IMR-90 (cell line): ENCODE measurements at regions not wholly inside any gene's neighbourhood (a gene's known extent, or its start where the extent isn't known, plus 50 kb on each side); places are given as distances from the start of the nearest gene placed in this dataset.

Experiments
- ATAC-seq: fragments of 200-7000 bp; cut with Tn5 transposase; 2 replicates; pipeline ENCODE4 v1.9.1; 2020; ENCODE audit warnings: low read depth, mild to moderate bottlenecking, moderate library complexity
- BruUV-seq: library from RNA; stranded (reverse); fragments of 400-500 nt; replicated peaks from 2 replicates; lab custom pipeline; 2021; lab: Mats Ljungman, UMichigan
- CTCF ChIA-PET: fragments of 300-600 bp; formaldehyde crosslinking; extraction: SDS; loops from one replicate; lab custom pipeline; 2021; ENCODE audit warnings: antibody characterized with exemption; lab: Yijun Ruan, JAX
- POLR2A ChIA-PET: fragments of 300-600 bp; sonication (Branson Sonifier 250); formaldehyde crosslinking; loops from one replicate; lab custom pipeline; 2022; ENCODE audit warnings: antibody characterized with exemption; ENCODE audit not compliant: unreplicated experiment; lab: Charles Lee
- DNase-seq: peaks from one replicate; pipeline ENCODE4 v3.0.0; 2013
- H2AFZ ChIP-seq: replicated peaks from 2 replicates; pipeline ENCODE3; 2013; ENCODE audit warnings: low read length, mild to moderate bottlenecking; ENCODE audit not compliant: poor library complexity
- H2AK5ac ChIP-seq: 2 replicates; pipeline ENCODE4 v1.6.1; 2013; ENCODE audit warnings: low read depth, low read length, inconsistent platforms
- H2AK9ac ChIP-seq: replicated peaks from 2 replicates; pipeline ENCODE3; 2013; ENCODE audit warnings: mild to moderate bottlenecking, low read depth, low read length, moderate library complexity; ENCODE audit not compliant: poor library complexity
- H2BK120ac ChIP-seq: 2 replicates; pipeline ENCODE4 v1.6.1; 2013; ENCODE audit warnings: low read depth, low read length, inconsistent platforms
- H2BK15ac ChIP-seq: 3 replicates; pipeline ENCODE4 v1.6.1; 2013; ENCODE audit warnings: low read depth, low read length, inconsistent platforms
- H2BK20ac ChIP-seq: 2 replicates; pipeline ENCODE4 v1.6.1; 2013; ENCODE audit warnings: low read depth, mild to moderate bottlenecking, inconsistent platforms, low read length, moderate library complexity
- H2BK5ac ChIP-seq: 2 replicates; pipeline ENCODE4 v1.6.1; 2013; ENCODE audit warnings: mild to moderate bottlenecking, low read depth, low read length, inconsistent platforms; ENCODE audit not compliant: poor library complexity, severe bottlenecking
- H3K14ac ChIP-seq: replicated peaks from 2 replicates; pipeline ENCODE4 v1.6.1; 2013; ENCODE audit warnings: low read depth, low read length, inconsistent platforms
- H3K18ac ChIP-seq: 2 replicates; pipeline ENCODE4 v1.6.1; 2013; ENCODE audit warnings: low read depth, low read length, control low read depth
- H3K23ac ChIP-seq: 2 replicates; pipeline ENCODE4 v1.6.1; 2013; ENCODE audit warnings: low read depth, low read length, inconsistent platforms
- H3K27ac ChIP-seq: 2 replicates; pipeline ENCODE4 v1.5.1; 2013; ENCODE audit warnings: mild to moderate bottlenecking, control low read depth, low read length; ENCODE audit not compliant: insufficient read depth
- H3K27me3 ChIP-seq: 2 replicates; pipeline ENCODE4 v1.6.1; 2013; ENCODE audit warnings: low read length; ENCODE audit not compliant: control insufficient read depth, insufficient read depth
- H3K36me3 ChIP-seq: 2 replicates; pipeline ENCODE4 v1.6.1; 2013; ENCODE audit warnings: low read length, mixed read lengths; ENCODE audit not compliant: control insufficient read depth, insufficient read depth
- H3K4ac ChIP-seq: 2 replicates; pipeline ENCODE4 v1.6.1; 2013; ENCODE audit warnings: low read depth, low read length, inconsistent platforms
- H3K4me1 ChIP-seq: 2 replicates; pipeline ENCODE4 v1.6.1; 2013; ENCODE audit warnings: low read length, mixed read lengths; ENCODE audit not compliant: control insufficient read depth, insufficient read depth
- H3K4me2 ChIP-seq: 2 replicates; pipeline ENCODE4 v1.6.1; 2013; ENCODE audit warnings: low read depth, mild to moderate bottlenecking, control low read depth, low read length, moderate library complexity
- H3K4me3 ChIP-seq: 2 replicates; pipeline ENCODE4 v1.5.1; 2013; ENCODE audit warnings: low read depth, mild to moderate bottlenecking, control low read depth, low read length, moderate library complexity; ENCODE audit not compliant: insufficient read depth
- H3K56ac ChIP-seq: 2 replicates; pipeline ENCODE4 v1.6.1; 2013; ENCODE audit warnings: low read length, inconsistent platforms; ENCODE audit not compliant: insufficient read depth; ENCODE audit errors: extremely low read depth
- H3K79me1 ChIP-seq, 2 experiments: 2 replicates each; pipeline ENCODE4 v1.6.1; 2013; ENCODE audit warnings: low read length in 2 of 2, inconsistent platforms in 1 of 2, low read depth in 1 of 2
- H3K9ac ChIP-seq: 2 replicates; pipeline ENCODE4 v1.6.1; 2013; ENCODE audit warnings: low read depth, low read length, control low read depth
- H3K9me1 ChIP-seq: 2 replicates; pipeline ENCODE4 v1.6.1; 2013; ENCODE audit warnings: low read length, inconsistent platforms; ENCODE audit not compliant: insufficient read depth
- H3K9me3 ChIP-seq: 2 replicates; pipeline ENCODE4 v1.6.1; 2013; ENCODE audit warnings: low read length; ENCODE audit not compliant: control insufficient read depth, insufficient read depth
- H4K20me1 ChIP-seq: 2 replicates; pipeline ENCODE4 v1.6.1; 2013; ENCODE audit warnings: low read length, inconsistent platforms; ENCODE audit not compliant: insufficient read depth
- H4K5ac ChIP-seq: 2 replicates; pipeline ENCODE4 v1.6.1; 2013; ENCODE audit warnings: mild to moderate bottlenecking, low read depth, low read length, control low read depth
- H4K8ac ChIP-seq, 2 experiments: 2 replicates each; pipeline ENCODE4 v1.6.1; 2013; ENCODE audit warnings: low read depth in 2 of 2, low read length in 2 of 2, control low read depth in 1 of 2, inconsistent platforms in 1 of 2
- H4K91ac ChIP-seq: 2 replicates; pipeline ENCODE4 v1.6.1; 2013; ENCODE audit warnings: low read depth, low read length, inconsistent platforms; ENCODE audit not compliant: insufficient read depth
- CTCF ChIP-seq: conservative IDR thresholded peaks from 2 replicates; pipeline ENCODE4 v1.5.1; 2012; ENCODE audit warnings: mild to moderate bottlenecking, low read depth, low read length, improper control_type of control experiment
- MAZ ChIP-seq: IDR thresholded peaks from 2 replicates; pipeline ENCODE4 v1.6.1; 2012; ENCODE audit warnings: low read depth, mild to moderate bottlenecking, low read length, improper control_type of control experiment, moderate library complexity, borderline replicate concordance
- MXI1 ChIP-seq: IDR thresholded peaks from 2 replicates; pipeline ENCODE4 v1.6.1; 2012; ENCODE audit warnings: low read depth, mild to moderate bottlenecking, low read length, moderate library complexity, borderline replicate concordance
- POLR2A ChIP-seq: IDR thresholded peaks from 2 replicates; pipeline ENCODE4 v1.6.1; 2012; ENCODE audit warnings: mild to moderate bottlenecking, low read depth, low read length
- WGBS, 2 experiments: methylation state at CpG; one replicate each; pipeline versions ENCODE4 v1.1.5 to v1.1.7; 2013; ENCODE audit warnings: missing lambda C conversion rate in 2 of 2; ENCODE audit not compliant: insufficient read length in 1 of 2; ENCODE audit errors: extremely low coverage in 2 of 2; 5-methylcytosine and 5-hydroxymethylcytosine counted together
- dilution Hi-C: fragments of 300-500 bp; cut with HindIII; formaldehyde crosslinking; loops from one replicate; pipeline ENCODE4 v1.14.3; 2018; ENCODE audit warnings: low sequenced_read_pairs; ENCODE audit not compliant: unreplicated experiment
- in situ Hi-C: fragments of 300-500 bp; cut with MboI; formaldehyde crosslinking; loops from 3 replicates; pipeline ENCODE4 v1.14.3; 2019; ENCODE audit warnings: low sequenced_read_pairs, inconsistent platforms, mixed read lengths
- intact Hi-C: fragments of 100-400 bp; cut with micrococcal nuclease; formaldehyde crosslinking; loops from 2 replicates; pipeline ENCODE4 v1.10.0; 2022
- TF ChIP-seq, protein P1 (sequence below): fragments of 150-350 bp; IDR thresholded peaks from 2 replicates; pipeline ENCODE4 v1.6.1; 2017; ENCODE audit warnings: mild to moderate bottlenecking, antibody characterized with exemption, low read length, low read depth

DNA sequence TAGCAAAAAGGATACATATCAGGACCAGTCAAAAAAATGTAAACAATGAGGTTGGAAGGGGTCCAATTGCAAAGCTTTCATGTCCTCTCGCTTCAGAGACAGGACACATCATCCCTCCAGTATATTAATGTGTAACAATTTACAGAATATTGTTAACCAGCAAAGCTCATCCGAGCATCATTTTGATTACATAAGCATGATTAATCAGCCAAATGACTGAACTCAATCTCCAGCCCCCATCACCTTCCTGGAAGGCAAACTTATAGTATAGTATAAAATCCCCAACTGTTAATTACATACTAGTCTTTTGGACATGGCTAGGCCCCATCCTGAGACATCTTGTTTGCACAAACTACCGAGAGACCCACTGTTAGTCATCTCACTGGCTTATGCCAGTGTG is 77.6 kb upstream of the TRAM1L1 start:
- intact Hi-C loops, result no loop called here
- BruUV-seq, result no TSS peak
- POLR2A ChIA-PET, result no interaction called here

More for the DNA sequence above, 77.6 kb upstream of the TRAM1L1 start:
- in situ Hi-C loops, result no loop called here
- Histone ChIP-seq H2BK15ac (no peak overlapping the region), H3K18ac (no peak overlapping the region), H4K91ac (no peak overlapping the region), H2AFZ (no peak overlapping the region), H3K9me3 (no peaks in the 10 kb centered on the region), H4K5ac (no peak overlapping the region), H2AK5ac (no peak overlapping the region), H3K79me1 (no peaks in the 10 kb centered on the region), H4K8ac (no peak overlapping the region), H3K4me3 (no peak overlapping the region), H3K56ac (no peak overlapping the region), H3K9me1 (no peaks in the 10 kb centered on the region), H3K36me3 (no peaks in the 10 kb centered on the region), H3K27me3 (no peaks in the 10 kb centered on the region), H3K27ac (no peak overlapping the region), H2BK120ac (no peak overlapping the region), H3K4me1 (no peaks in the 10 kb centered on the region), H2BK20ac (no peak overlapping the region), H3K14ac (no peak overlapping the region), H2AK9ac (no peak overlapping the region), H3K23ac (no peak overlapping the region), H2BK5ac (no peak overlapping the region), H3K9ac (no peak overlapping the region), H3K4ac (no peak overlapping the region), H3K4me2 (no peak overlapping the region), H4K20me1 (no peaks in the 10 kb centered on the region)
- DNase-seq (no peak), ATAC-seq (no peak)
- TF ChIP-seq POLR2A, result no peak
- TF ChIP-seq MAZ, result no peak
- TF ChIP-seq CTCF, result no peak
- no peak for TF ChIP-seq MXI1
- TF ChIP-seq, protein P1, sequence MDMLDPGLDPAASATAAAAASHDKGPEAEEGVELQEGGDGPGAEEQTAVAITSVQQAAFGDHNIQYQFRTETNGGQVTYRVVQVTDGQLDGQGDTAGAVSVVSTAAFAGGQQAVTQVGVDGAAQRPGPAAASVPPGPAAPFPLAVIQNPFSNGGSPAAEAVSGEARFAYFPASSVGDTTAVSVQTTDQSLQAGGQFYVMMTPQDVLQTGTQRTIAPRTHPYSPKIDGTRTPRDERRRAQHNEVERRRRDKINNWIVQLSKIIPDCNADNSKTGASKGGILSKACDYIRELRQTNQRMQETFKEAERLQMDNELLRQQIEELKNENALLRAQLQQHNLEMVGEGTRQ, result no peak
- no CpG with 5 or more reads among the region's 3 CpGs for WGBS, 2 experiments
- CTCF ChIA-PET, result no interaction called here
- dilution Hi-C loops, result no loop called here
